Psoas muscle (tissue), 7 donors: ENCODE measurements at regions not wholly inside any gene's neighbourhood (a gene's known extent, or its start where the extent isn't known, plus 50 kb on each side); places are given as distances from the start of the nearest gene placed in this dataset.

Experiments used
- ATAC-seq, 4 donors: fragments of 200-7000 bp; cut with Tn5 transposase; one replicate each; pipeline ENCODE4 v1.9.1; 2020; ENCODE audit warnings: moderate library complexity in 3 of 4, mild to moderate bottlenecking in 2 of 4
- DNase-seq, 2 donors: peaks; one replicate each; pipeline ENCODE4 v3.0.0-alpha.2; 2020
- H3K27ac ChIP-seq: fragments of 200-600 bp; one replicate; pipeline ENCODE4 v1.8.0; 2022
- H3K27me3 ChIP-seq, 3 donors: fragments of 200-600 bp in 1 of 3; one replicate each; pipeline versions ENCODE4 v1.6.1 to v1.8.0; 2013 to 2022; ENCODE audit warnings: low read length in 2 of 3, mild to moderate bottlenecking in 2 of 3, moderate library complexity in 1 of 3; ENCODE audit not compliant: insufficient read depth in 3 of 3
- H3K36me3 ChIP-seq, 2 donors: fragments of 200-600 bp in 1 of 2; one replicate each; pipeline versions ENCODE4 v1.6.1 to v1.8.0; 2013 to 2022; ENCODE audit warnings: low read depth in 1 of 2, mild to moderate bottlenecking in 1 of 2, moderate library complexity in 1 of 2; ENCODE audit not compliant: insufficient read depth in 1 of 2
- H3K4me1 ChIP-seq: fragments of 200-600 bp; one replicate; pipeline ENCODE4 v1.8.0; 2022
- H3K4me3 ChIP-seq: fragments of 200-600 bp; one replicate; pipeline ENCODE4 v1.8.0; 2022; ENCODE audit warnings: mild to moderate bottlenecking
- H3K9me3 ChIP-seq: fragments of 200-600 bp; one replicate; pipeline ENCODE4 v1.8.0; 2022
- CTCF ChIP-seq: fragments of 200-600 bp; IDR thresholded peaks from one replicate; pipeline ENCODE4 v1.8.0; 2022; ENCODE audit warnings: antibody characterized with exemption
- WGBS, 3 donors: extraction: QIAGEN DNeasy Blood & Tissue Kit; methylation state at CpG; one replicate each; pipeline versions ENCODE4 v1.1.6 to v1.1.7; 2013; 5-methylcytosine and 5-hydroxymethylcytosine counted together
- intact Hi-C, 2 donors: fragments of 100-400 bp; cut with DNase I; formaldehyde crosslinking; loops; one replicate each; pipeline versions ENCODE4 v1.11.0 to v1.14.2; 2022
- donor health status: healthy with polysubstance abuse.
- donor health status: DM: no; HTN: no; CAD: no; lungs with moderate emphysema.
- donor health status: Bipolar disorder and iron deficiency.
- donor health status: healthy.
- donor health status: DM: yes; HTN: yes; CAD: no.
- donor health status: DM: no; HTN: no; CAD: no.
- donor health status: DM: yes; HTN: yes; CAD: no.

GRCh38 chr14:23817164-23817767 is 136.3 kb upstream of the DHRS4 start:
- no peaks in the 10 kb centered on the region for H3K36me3 ChIP-seq
- no peak for ATAC-seq
- H3K27me3 ChIP-seq = no peaks in the 10 kb centered on the region
- no peak for DNase-seq
- H3K9me3 ChIP-seq = no peaks in the 10 kb centered on the region
- H3K27ac ChIP-seq = no peak overlapping the region
- no peaks in the 10 kb centered on the region for H3K4me1 ChIP-seq
- no peak overlapping the region for H3K4me3 ChIP-seq
- 54 to 65% (median 57%) methylated on average over 4 of the region's 4 CpGs for WGBS, 3 donors
- TF ChIP-seq CTCF = no peak
- intact Hi-C loops = no loop called here

- 79 to 83% (median 81%) methylated on average over 13 of the region's 13 CpGs for WGBS, 3 donors
- DNase-seq (no peak), ATAC-seq (no peak)
- no peaks in the 10 kb centered on the region for H3K4me1 ChIP-seq
- intact Hi-C loops = no loop called here
- no peak overlapping the region for H3K4me3 ChIP-seq
- TF ChIP-seq CTCF = no peak
- no peaks in the 10 kb centered on the region for H3K9me3 ChIP-seq
- H3K27ac ChIP-seq = no peak overlapping the region
- H3K36me3 ChIP-seq = no peaks in the 10 kb centered on the region
- H3K27me3 ChIP-seq = no peaks in the 10 kb centered on the region
Observed at GRCh38 chr14:23827100-23827892, 126.3 kb upstream of the DHRS4 start.

GRCh38 chr14:23828001-23828400 is 125.6 kb upstream of the DHRS4 start:
- no peak for TF ChIP-seq CTCF
- intact Hi-C loops = no loop called here
- no peaks in the 10 kb centered on the region for H3K36me3 ChIP-seq
- H3K4me3 ChIP-seq = no peak overlapping the region
- H3K4me1 ChIP-seq = no peaks in the 10 kb centered on the region
- H3K9me3 ChIP-seq = no peaks in the 10 kb centered on the region
- no peak overlapping the region for H3K27ac ChIP-seq
- ATAC-seq (no peak), DNase-seq (no peak)
- no peaks in the 10 kb centered on the region for H3K27me3 ChIP-seq
- 65 to 70% (median 70%) methylated on average over 4 of the region's 4 CpGs for WGBS, 3 donors

GRCh38 chr14:23828616-23829015 is 125.0 kb upstream of the DHRS4 start:
- H3K27ac ChIP-seq = no peak overlapping the region
- no peaks in the 10 kb centered on the region for H3K27me3 ChIP-seq
- no peak overlapping the region for H3K4me3 ChIP-seq
- no peaks in the 10 kb centered on the region for H3K36me3 ChIP-seq
- WGBS, 3 donors = 84 to 97% (median 90%) methylated on average over 1 of the region's 1 CpG
- DNase-seq (no peak), ATAC-seq (no peak)
- no peaks in the 10 kb centered on the region for H3K9me3 ChIP-seq
- intact Hi-C loops = no loop called here
- no peak for TF ChIP-seq CTCF
- H3K4me1 ChIP-seq = no peaks in the 10 kb centered on the region
